GM18868 (cell line): ENCODE measurements at regions not wholly inside any gene's neighbourhood (a gene's known extent, or its start where the extent isn't known, plus 50 kb on each side); places are given as distances from the start of the nearest gene placed in this dataset.
"Not testable (repeated sequence)": the region's sequence is repeated elsewhere in the genome, so short reads cannot be mapped to it uniquely, and the experiment has no call there.

ENCODE experiments used
- ATAC-seq: cut with Tn5 transposase; IDR thresholded peaks from one replicate; pipeline ENCODE4 v1.9.1; 2021; ENCODE audit warnings: mild to moderate bottlenecking, moderate library complexity; ENCODE audit not compliant: unreplicated experiment

DNA sequence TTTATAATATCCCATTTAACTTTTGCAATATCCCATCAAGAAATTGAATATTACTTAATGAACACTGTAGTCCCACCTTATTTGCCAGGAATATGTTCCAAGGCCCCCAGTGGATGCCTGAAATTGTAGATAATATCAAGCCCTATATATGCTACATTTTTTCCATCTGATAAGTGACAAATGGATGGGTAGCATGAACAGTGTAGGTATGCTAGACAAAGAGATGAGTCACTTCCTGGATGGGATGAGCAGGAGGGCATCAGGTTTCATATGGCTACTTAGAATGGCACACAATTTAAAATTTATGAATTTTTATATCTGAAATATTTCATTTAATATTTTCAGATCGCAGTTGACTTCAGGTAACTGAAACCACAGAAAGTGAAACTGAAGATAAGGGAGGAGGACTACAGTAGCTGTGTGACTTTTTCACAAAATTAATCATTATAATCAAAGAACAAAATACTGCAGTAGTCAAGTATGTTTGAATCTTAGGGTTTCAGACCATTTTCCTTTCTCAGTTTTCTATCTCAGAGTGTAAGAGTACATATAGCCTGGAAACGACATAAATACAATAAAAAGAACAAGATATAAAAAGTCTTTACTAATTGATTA is 636.4 kb upstream of the ARRDC3 start:
- no peak for ATAC-seq

- ATAC-seq: no peak
Measured at GRCh38 chr5:92017776-92018175, 634.7 kb upstream of the ARRDC3 start.

DNA sequence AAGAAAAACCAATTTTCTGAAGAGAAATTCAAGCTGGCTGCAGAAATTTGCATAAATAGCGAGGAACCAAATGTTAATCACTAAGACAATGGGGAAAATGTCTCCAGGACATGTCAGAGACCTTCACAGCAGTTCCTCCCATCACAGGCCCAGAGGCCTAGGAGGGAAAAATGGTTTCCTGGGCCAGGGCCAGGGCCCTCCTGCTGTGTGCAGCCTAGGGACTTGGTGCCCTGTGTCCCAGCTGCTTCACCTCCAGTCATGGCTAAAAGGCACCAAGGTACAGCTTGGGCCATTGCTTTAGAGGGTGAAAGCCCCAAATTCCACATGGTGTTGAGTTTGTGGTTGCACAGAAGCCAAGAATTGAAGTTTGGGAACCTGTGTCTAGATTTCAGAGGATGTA is 628.7 kb upstream of the ARRDC3 start:
- not testable (repeated sequence) for ATAC-seq

DNA sequence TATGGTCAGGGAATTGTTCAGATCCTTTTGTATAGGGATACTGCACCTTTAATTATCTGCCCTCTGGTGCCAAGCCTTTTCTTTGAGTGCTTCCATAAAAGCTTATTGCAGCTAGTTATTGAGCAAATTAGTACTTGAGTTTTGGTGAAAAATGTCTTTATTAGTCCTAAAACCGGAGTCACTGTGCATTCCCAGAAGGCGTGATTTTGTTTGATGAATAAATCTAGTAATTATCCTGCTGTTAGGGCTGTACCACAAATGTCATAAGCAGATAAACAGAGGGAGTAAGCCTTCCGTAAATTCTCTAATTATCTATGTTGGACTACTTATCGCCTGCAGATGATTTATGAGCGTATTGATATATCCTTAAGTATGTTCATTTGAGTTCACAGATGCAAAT is 620.7 kb upstream of the ARRDC3 start:
- no peak for ATAC-seq

DNA sequence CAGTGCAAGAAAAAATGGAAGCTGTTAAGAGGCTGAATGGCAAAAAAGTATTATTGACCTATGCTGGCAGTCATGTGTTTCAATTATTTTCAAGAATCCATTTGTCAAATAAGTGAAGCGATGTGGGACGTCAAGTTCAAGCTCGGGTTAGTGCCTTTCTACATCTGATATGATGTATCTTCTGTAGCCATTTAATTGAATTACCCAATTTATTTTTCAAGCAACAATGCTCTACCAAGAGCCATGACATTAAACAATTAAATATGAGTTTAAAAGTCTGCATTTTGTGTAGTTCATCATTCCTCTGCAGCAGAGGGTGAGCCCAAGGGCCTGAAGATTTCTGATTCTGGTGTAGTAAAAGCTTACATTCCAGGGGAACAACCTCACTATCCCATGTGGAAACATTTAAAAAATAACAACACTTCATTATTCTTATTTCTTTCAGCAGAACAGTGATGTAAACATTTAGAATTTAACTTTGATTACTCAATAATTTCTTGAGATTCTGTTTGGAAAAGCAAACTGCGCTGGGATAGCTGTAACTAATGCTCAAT is 619.7 kb upstream of the ARRDC3 start:
- ATAC-seq: no peak

DNA sequence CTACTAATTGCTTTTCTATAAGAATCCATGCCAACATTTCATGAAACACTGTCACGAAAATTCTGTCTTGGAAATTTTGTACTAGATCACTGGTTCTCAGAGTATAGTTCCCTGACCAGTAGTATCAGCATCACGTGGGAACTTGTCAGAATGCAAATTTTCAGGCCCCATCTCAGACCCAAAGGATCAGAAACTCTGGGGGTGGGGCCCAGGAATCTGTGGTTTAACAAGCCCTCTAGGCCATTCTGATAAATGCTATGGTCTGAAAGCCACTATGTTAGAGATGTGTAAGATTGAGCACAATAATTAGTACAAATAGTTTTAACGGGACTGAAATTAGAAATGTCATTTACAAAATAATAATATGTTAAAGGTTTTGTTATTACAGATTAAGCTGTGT is 615.7 kb upstream of the ARRDC3 start:
- no peak for ATAC-seq

- no peak for ATAC-seq
Measured at GRCh38 chr5:91983869-91984268, 600.8 kb upstream of the ARRDC3 start.

DNA sequence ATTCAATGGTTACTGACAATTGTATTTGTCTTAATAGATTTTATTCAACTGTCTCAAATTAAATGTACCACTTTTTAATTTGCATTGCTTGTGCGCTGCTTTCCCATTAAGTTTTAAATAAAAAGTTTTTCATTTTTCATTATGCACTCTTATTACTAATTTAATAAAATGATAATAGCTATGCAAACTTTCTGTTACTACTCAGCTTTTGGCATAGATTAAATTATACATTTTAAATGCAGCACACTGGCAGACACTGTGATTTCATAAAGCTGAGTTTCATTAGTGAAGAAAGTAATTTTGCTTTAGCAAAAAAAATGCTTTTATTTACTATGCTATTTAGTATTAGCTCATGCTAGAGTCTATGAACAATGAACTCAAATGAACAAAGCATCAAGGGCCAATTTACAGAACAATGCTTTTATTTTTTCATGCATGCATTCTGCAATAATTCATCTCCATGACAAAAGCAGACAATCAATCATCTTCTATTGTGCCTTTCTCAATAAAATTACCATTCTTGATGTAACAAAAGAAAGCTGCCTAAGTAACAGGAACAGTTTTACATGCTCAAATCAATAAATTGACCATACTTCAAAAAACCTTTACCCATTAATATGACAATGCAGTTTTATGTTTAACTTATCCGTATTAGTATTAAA is 595.2 kb upstream of the ARRDC3 start:
- no peak for ATAC-seq

DNA sequence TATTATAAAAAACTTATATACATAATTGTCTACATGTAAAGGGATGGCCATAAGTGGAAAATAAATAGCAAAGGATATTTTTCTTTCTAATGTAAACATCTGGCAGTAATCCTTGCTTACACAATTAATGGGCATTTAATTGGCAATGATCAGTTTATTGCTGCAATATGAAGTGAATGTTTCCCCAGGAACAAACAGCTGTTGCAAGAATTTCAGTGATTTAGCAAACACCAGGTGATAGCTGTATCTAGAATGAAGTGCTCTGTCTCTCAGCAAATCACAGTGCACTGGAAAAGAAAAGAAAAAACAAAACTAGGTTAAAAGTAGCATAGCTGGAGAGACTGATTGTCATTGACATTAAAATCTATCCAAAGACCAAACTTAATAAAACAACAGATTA is 594.5 kb upstream of the ARRDC3 start:
- no peak for ATAC-seq

DNA sequence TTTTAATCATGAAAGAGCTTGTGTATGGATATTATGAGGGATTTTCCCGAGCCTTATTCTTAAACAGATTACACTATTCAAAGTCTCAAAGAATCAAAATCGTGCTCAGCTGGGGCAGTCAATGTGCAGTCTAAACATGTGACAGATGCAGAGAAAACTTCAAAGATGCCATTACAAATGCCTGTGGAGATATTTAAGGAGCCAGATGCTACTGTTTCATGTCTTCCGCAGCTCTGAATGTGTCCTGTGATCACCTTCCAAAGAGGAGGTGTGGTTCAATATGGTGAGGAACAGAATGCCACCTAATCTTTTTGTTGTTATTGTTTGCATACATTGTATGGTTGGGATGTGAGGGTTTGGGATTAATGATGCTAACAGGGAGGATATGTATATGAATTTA is 593.3 kb upstream of the ARRDC3 start:
- no peak for ATAC-seq

- ATAC-seq: no peak
Measured at GRCh38 chr5:91963166-91963565, 580.0 kb upstream of the ARRDC3 start.

DNA sequence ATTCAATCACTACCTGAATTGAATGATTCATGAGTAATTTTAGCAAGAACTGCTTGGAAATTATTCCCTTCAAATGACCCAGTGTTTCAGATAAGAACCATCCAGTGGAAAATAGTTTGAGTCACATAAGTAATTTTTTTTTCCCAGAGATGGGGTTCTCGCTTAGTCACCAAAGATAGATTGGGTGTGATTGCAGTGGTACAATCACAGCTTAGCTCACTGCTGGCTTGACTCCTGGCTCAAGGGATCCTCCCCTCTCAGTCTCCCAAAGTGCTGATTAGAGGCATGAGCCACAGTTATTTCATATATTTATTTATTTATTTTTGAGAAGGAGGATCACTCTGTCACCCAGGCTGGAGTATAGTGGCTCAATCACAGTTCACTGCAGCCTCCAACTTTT is 574.5 kb upstream of the ARRDC3 start:
- no peak for ATAC-seq

DNA sequence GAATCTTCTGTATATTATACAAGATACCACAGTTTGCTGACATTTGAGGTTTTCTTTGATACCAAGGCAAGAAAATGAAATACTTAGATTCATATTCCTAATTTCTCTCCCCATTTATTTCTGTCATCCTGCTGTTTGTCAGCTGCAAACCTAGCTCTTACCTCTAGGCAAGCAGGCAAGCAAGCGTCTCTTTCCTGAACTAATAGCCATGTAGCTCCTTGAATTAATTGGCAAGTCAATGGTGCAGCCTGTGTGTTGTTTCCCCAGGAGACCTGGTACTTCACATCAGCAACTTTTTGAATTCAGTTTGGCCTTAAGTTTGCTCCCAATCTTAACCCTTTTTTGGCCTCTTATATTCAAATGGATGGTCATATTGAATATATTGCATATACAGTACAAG is 573.6 kb upstream of the ARRDC3 start:
- no peak for ATAC-seq

DNA sequence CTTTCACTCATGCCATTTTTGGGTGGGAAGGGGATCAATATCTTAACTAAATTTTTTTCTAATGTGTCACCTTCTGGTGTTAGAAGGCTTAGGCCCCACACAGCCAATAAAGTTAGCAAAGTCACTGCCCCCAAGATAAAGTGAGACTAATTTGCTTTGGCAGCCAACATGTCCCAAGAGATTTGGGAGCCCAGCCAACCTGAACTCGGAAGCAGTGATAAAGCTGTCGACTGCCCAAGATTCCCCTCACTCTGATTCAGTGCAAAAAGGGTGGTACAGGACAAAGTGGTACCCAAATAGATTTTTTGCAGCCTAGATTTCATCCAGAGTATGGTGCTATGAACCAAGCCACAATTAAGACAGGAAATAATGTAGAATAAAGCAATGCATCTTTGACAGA is 572.5 kb upstream of the ARRDC3 start:
- ATAC-seq: no peak

DNA sequence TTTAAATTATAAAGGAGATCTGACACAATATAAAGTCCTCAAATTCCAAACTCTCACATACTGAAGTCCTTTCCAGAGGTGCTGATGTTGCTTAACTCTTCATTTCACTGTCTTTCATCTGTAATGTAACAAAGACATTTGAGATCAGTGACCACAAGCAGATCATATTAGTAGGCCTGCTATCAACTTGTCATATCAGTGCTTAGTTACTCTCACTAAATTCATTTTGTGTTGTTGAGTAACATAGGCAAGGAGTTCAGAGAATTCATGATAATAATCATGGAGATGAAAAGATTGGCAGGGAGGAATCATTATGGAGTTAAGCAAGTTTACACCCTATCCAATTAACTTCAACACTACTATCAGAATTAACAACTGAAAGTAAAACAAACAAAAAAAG is 571.0 kb upstream of the ARRDC3 start:
- no peak for ATAC-seq

GRCh38 chr5:91950328-91950727 is 567.2 kb upstream of the ARRDC3 start:
- no peak for ATAC-seq

- ATAC-seq: no peak
Measured at GRCh38 chr5:91946870-91947269, 563.8 kb upstream of the ARRDC3 start.

- ATAC-seq: no peak
Measured at GRCh38 chr5:91941588-91941987, 558.5 kb upstream of the ARRDC3 start.

- ATAC-seq: no peak
Measured at GRCh38 chr5:91938441-91938840, 555.3 kb upstream of the ARRDC3 start.

- no peak for ATAC-seq
Measured at GRCh38 chr5:91937121-91937520, 554.0 kb upstream of the ARRDC3 start.

GRCh38 chr5:91929522-91929817 is 546.4 kb upstream of the ARRDC3 start:
- ATAC-seq: peak; percentile 7

DNA sequence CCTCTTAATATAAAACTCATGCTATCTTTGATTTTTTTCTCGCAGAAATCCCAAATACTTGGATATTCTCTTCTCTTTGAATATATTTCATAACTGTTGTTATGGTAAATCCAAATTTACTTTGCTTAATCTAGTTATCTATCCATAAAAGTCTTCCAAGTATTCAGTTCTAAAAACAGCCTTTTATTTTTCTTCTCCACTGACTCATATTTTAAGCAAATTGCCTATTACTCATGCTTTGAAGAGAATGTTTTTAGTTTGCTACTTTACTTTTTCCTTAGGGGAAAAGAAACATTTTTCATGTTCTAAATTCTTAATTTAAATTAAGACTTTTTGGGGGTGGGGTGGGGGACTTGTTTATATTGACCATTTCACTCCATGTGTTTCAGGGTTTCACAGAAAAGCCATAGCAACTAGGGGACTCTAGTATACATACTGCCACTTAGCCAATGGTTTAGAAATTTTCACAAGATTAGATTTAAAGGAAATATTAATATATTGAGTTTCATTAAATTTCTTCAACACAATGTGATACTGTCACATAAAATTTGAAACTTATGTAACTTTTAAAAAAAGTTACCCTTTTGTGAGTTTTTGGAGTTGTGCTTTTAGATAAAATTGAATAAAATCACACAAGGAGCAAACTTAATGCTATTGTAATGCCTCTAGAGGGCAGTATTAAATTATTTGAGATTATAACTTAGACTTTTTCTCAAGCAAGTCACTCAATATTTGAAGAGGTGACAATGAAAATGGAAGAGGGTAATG is 545.8 kb upstream of the ARRDC3 start:
- ATAC-seq: peak; percentile 68
